ENCODE measurements at regions not wholly inside any gene's neighbourhood (a gene's known extent, or its start where the extent isn't known, plus 50 kb on each side); places are given as distances from the start of the nearest gene placed in this dataset.
A peak's percentile ranks its signal among the peaks of the same experiment; 100 is the strongest.

- Histone ChIP-seq H3K27me3 (no peaks in the 10 kb centered on the region), H3K36me3 (no peaks in the 10 kb centered on the region), H3K4me3 (no peak overlapping the region), H3K4me1 (ENCODE audit: low read depth) (no peaks in the 10 kb centered on the region), H3K27ac (no peak overlapping the region), H3K9me3 (ENCODE audit: low read depth) (no peaks in the 10 kb centered on the region)
- DNase-seq (ENCODE audit: low read depth in 1 of 2, low spot score in 1 of 2): peak in 1 of 2 donors; percentile 14
- no peak for TF ChIP-seq CTCF (IDR thresholded peaks at IDR 0.05; ENCODE audit: low read depth, low read length)
Measured at GRCh38 chr13:66098931-66099628, 1131.1 kb downstream of the PCDH9 start.

DNA sequence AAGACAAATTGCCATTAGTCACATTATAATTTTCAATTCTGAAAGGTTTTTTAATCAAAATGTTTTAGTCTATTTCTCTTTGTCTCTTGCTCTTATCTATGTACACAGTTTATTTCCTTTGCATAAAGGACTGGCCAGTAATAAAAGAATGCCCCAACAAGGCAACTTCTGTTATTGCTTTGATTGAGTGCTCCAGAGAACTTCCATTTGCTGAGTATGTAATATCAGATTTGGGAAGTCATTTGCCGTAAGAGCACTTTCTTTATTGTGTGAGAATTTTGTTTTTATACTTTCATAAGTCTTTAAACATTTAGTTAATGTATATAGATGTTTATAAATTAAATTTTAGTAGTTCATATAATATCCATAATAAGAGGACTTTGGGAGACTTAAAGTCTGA lies 1140.4 kb downstream of the PCDH9 start:
- Histone ChIP-seq H3K27me3 (no peaks in the 10 kb centered on the region), H3K9me3 (ENCODE audit: low read depth) (no peaks in the 10 kb centered on the region), H3K27ac (no peak overlapping the region), H3K36me3 (no peaks in the 10 kb centered on the region), H3K4me3 (no peak overlapping the region), H3K4me1 (ENCODE audit: low read depth) (no peaks in the 10 kb centered on the region)
- no peak for TF ChIP-seq CTCF (IDR thresholded peaks at IDR 0.05; ENCODE audit: low read depth, low read length)
- no peak for DNase-seq (ENCODE audit: low read depth in 1 of 2, low spot score in 1 of 2)

GRCh38 chr13:66087269-66087710 lies 1142.8 kb downstream of the PCDH9 start:
- no peak for TF ChIP-seq CTCF (IDR thresholded peaks at IDR 0.05; ENCODE audit: low read depth, low read length)
- no peak overlapping the region for H3K27ac ChIP-seq
- no peak overlapping the region for H3K4me3 ChIP-seq
- no peaks in the 10 kb centered on the region for H3K36me3 ChIP-seq
- H3K27me3 ChIP-seq: no peaks in the 10 kb centered on the region
- no peaks in the 10 kb centered on the region for H3K4me1 ChIP-seq (ENCODE audit: low read depth)
- no peaks in the 10 kb centered on the region for H3K9me3 ChIP-seq (ENCODE audit: low read depth)
- peak in 1 of 2 donors; percentile 50 for DNase-seq (ENCODE audit: low read depth in 1 of 2, low spot score in 1 of 2)

DNA sequence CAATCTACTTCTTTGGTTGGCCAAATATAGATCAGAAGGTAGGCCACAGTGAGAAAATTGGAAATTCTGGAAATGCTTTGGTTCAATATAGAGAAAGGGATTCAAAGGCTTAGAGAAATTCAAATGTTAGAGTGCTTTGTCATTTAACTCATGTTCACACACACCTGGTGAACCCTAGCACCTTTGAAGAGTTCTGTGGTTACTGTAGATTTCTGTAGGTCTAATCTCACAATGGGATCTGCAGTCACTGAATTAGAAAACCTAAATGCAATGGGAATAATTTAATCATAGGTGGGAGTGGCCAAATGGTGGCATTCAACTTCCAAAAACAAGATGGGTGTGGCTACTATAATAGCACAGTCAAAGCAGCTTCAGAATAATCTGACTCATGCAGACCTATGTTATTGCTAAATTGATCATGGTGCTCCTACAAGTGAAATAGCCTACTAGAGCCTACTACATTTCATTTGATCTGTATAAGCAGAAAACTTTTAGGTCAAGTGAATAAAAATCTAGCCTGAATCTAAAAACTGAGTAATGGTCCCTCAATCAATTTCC lies 1152.9 kb downstream of the PCDH9 start:
- no peaks in the 10 kb centered on the region for H3K27me3 ChIP-seq
- no peak overlapping the region for H3K4me3 ChIP-seq
- TF ChIP-seq CTCF (IDR thresholded peaks at IDR 0.05; ENCODE audit: low read depth, low read length): no peak
- no peaks in the 10 kb centered on the region for H3K9me3 ChIP-seq (ENCODE audit: low read depth)
- H3K36me3 ChIP-seq: no peaks in the 10 kb centered on the region
- no peaks in the 10 kb centered on the region for H3K4me1 ChIP-seq (ENCODE audit: low read depth)
- no peak overlapping the region for H3K27ac ChIP-seq
- DNase-seq (ENCODE audit: low read depth in 1 of 2, low spot score in 1 of 2): no peak

GRCh38 chr13:66076417-66076816 lies 1153.7 kb downstream of the PCDH9 start:
- Histone ChIP-seq H3K9me3 (ENCODE audit: low read depth) (no peaks in the 10 kb centered on the region), H3K4me3 (no peak overlapping the region), H3K27ac (no peak overlapping the region), H3K36me3 (no peaks in the 10 kb centered on the region), H3K27me3 (no peaks in the 10 kb centered on the region), H3K4me1 (ENCODE audit: low read depth) (no peaks in the 10 kb centered on the region)
- TF ChIP-seq CTCF (IDR thresholded peaks at IDR 0.05; ENCODE audit: low read depth, low read length): no peak
- peak in 1 of 2 donors; percentile 38 for DNase-seq (ENCODE audit: low read depth in 1 of 2, low spot score in 1 of 2)
